ELR (cell line): ENCODE measurements at regions not wholly inside any gene's neighbourhood (a gene's known extent, or its start where the extent isn't known, plus 50 kb on each side); places are given as distances from the start of the nearest gene placed in this dataset.
A peak's percentile ranks its signal among the peaks of the same experiment; 100 is the strongest.

Source experiments
- DNase-seq: peaks from one replicate; pipeline ENCODE4 v3.0.0-alpha.2; 2015; ENCODE audit warnings: low read depth

- DNase-seq, result no peak
These were observed 300.5 kb downstream of the GRIN2B start for GRCh38 chr12:13680916-13681315.

GRCh38 chr12:13676880-13677279, 304.5 kb downstream of the GRIN2B start:
- DNase-seq, result no peak

- DNase-seq, result no peak
These were observed 311.0 kb downstream of the GRIN2B start for GRCh38 chr12:13670285-13670866.

GRCh38 chr12:13668880-13669279, 312.5 kb downstream of the GRIN2B start:
- no peak for DNase-seq

GRCh38 chr12:13666806-13667205, 314.6 kb downstream of the GRIN2B start:
- DNase-seq, result peak; percentile 11

GRCh38 chr12:13661005-13661887, 320.2 kb downstream of the GRIN2B start:
- peak; percentile 61 for DNase-seq

GRCh38 chr12:13654456-13654855, 326.9 kb downstream of the GRIN2B start:
- no peak for DNase-seq

- no peak for DNase-seq
These were observed 329.3 kb downstream of the GRIN2B start for GRCh38 chr12:13652105-13652504.

- DNase-seq, result no peak
These were observed 345.7 kb downstream of the GRIN2B start for GRCh38 chr12:13635709-13636108.

GRCh38 chr12:13631873-13632272, 349.5 kb downstream of the GRIN2B start:
- no peak for DNase-seq

GRCh38 chr12:13630354-13630753, 351.0 kb downstream of the GRIN2B start:
- no peak for DNase-seq

- no peak for DNase-seq
These were observed 353.3 kb downstream of the GRIN2B start for GRCh38 chr12:13628067-13628466.

- DNase-seq, result no peak
These were observed 353.9 kb downstream of the GRIN2B start for GRCh38 chr12:13627536-13627935.

- DNase-seq, result no peak
These were observed 368.1 kb downstream of the GRIN2B start for GRCh38 chr12:13613297-13613696.

GRCh38 chr12:13609894-13610679, 371.3 kb downstream of the GRIN2B start:
- no peak for DNase-seq

- DNase-seq, result no peak
These were observed 375.1 kb downstream of the GRIN2B start for GRCh38 chr12:13606290-13606689.

- no peak for DNase-seq
These were observed 377.4 kb downstream of the GRIN2B start for GRCh38 chr12:13603953-13604352.

GRCh38 chr12:13602172-13602571, 379.2 kb downstream of the GRIN2B start:
- DNase-seq, result no peak

- DNase-seq, result no peak
These were observed 382.2 kb downstream of the GRIN2B start for GRCh38 chr12:13599176-13599575.

GRCh38 chr12:13597837-13598236, 383.6 kb downstream of the GRIN2B start:
- DNase-seq, result no peak

- no peak for DNase-seq
These were observed 384.2 kb downstream of the GRIN2B start for GRCh38 chr12:13597166-13597565.

GRCh38 chr12:13596714-13597113, 384.7 kb downstream of the GRIN2B start:
- no peak for DNase-seq
